Vagina (tissue), 2 donors: ENCODE measurements at regions not wholly inside any gene's neighbourhood (a gene's known extent, or its start where the extent isn't known, plus 50 kb on each side); places are given as distances from the start of the nearest gene placed in this dataset.
"Not testable (repeated sequence)": the region's sequence is repeated elsewhere in the genome, so short reads cannot be mapped to it uniquely, and the experiment has no call there.

ENCODE experiments used
- CTCF ChIP-seq, 3 experiments: fragments of 450-650 bp in 2 of 3; fragments of 200-600 bp in 1 of 3; sonication (generic) in 1 of 3; IDR thresholded peaks; one replicate each; pipeline ENCODE4 v1.5.1; 2017 to 2019; ENCODE audit warnings: antibody characterized with exemption in 3 of 3, mild to moderate bottlenecking in 2 of 3, moderate library complexity in 2 of 3
- POLR2A ChIP-seq, 2 donors: fragments of 450-650 bp; IDR thresholded peaks; one replicate each; pipeline ENCODE4 v1.6.1; 2017; ENCODE audit warnings: antibody characterized with exemption in 2 of 2, mild to moderate bottlenecking in 2 of 2, moderate library complexity in 2 of 2

- TF ChIP-seq CTCF, POLR2A (IDR thresholded peaks at IDR 0.05): not testable (repeated sequence)
Measured at GRCh38 chr9:63822615-63823374, 1462.2 kb downstream of the FOXD4L5 start.
